GM19239 (cell line): ENCODE measurements at regions not wholly inside any gene's neighbourhood (a gene's known extent, or its start where the extent isn't known, plus 50 kb on each side); places are given as distances from the start of the nearest gene placed in this dataset.
"Not testable (repeated sequence)": the region's sequence is repeated elsewhere in the genome, so short reads cannot be mapped to it uniquely, and the experiment has no call there.

Source experiments
- DNase-seq: peaks from one replicate; pipeline ENCODE4 v3.0.0; 2011; ENCODE audit warnings: low spot score; ENCODE audit not compliant: insufficient read length
- FAIRE-seq: peaks from 2 replicates; lab custom pipeline; 2011; peaks lifted over from hg19 to GRCh38; lab: Jason Lieb, UNC

GRCh38 chr4:84151574-84151973, 347.5 kb downstream of the NKX6-1 start:
- DNase-seq (no peak), FAIRE-seq (no peak)

- FAIRE-seq, result no peak
- DNase-seq, result no peak
These were observed 348.9 kb downstream of the NKX6-1 start for GRCh38 chr4:84150177-84150576.

GRCh38 chr4:84147831-84148230, 351.3 kb downstream of the NKX6-1 start:
- no peak for FAIRE-seq
- DNase-seq, result no peak

- DNase-seq (no peak), FAIRE-seq (peak; percentile 61)
These were observed 352.7 kb downstream of the NKX6-1 start for GRCh38 chr4:84146300-84146959.

GRCh38 chr4:84145176-84145575, 353.9 kb downstream of the NKX6-1 start:
- FAIRE-seq (peak; percentile 42), DNase-seq (no peak)

GRCh38 chr4:84126911-84127310, 372.2 kb downstream of the NKX6-1 start:
- DNase-seq, FAIRE-seq: not testable (repeated sequence)

GRCh38 chr4:84126061-84126787, 372.9 kb downstream of the NKX6-1 start:
- FAIRE-seq (no peak), DNase-seq (no peak)

GRCh38 chr4:84110040-84110439, 389.1 kb downstream of the NKX6-1 start:
- DNase-seq (no peak), FAIRE-seq (no peak)

- not testable (repeated sequence) for DNase-seq, FAIRE-seq
These were observed 397.2 kb downstream of the NKX6-1 start for GRCh38 chr4:84101653-84102625.

- FAIRE-seq (no peak), DNase-seq (no peak)
These were observed 399.0 kb downstream of the NKX6-1 start for GRCh38 chr4:84100071-84100470.

- no peak for FAIRE-seq
- no peak for DNase-seq
These were observed 399.5 kb downstream of the NKX6-1 start for GRCh38 chr4:84099599-84099998.

- no peak for FAIRE-seq
- DNase-seq, result no peak
These were observed 407.8 kb downstream of the NKX6-1 start for GRCh38 chr4:84091266-84091665.

GRCh38 chr4:84089652-84090437, 409.2 kb downstream of the NKX6-1 start:
- FAIRE-seq (no peak), DNase-seq (no peak)

GRCh38 chr4:84085986-84086385, 413.1 kb downstream of the NKX6-1 start:
- FAIRE-seq (no peak), DNase-seq (no peak)

GRCh38 chr4:84070289-84070688, 428.8 kb downstream of the NKX6-1 start:
- FAIRE-seq (no peak), DNase-seq (no peak)

- no peak for FAIRE-seq
- DNase-seq, result no peak
These were observed 435.5 kb downstream of the NKX6-1 start for GRCh38 chr4:84063619-84064018.

GRCh38 chr4:84058201-84058600, 440.9 kb downstream of the NKX6-1 start:
- no peak for DNase-seq
- FAIRE-seq, result no peak

GRCh38 chr4:84051639-84052038, 447.5 kb downstream of the NKX6-1 start:
- no peak for FAIRE-seq
- DNase-seq, result no peak

- FAIRE-seq (no peak), DNase-seq (no peak)
These were observed 448.0 kb downstream of the NKX6-1 start for GRCh38 chr4:84051089-84051488.

GRCh38 chr4:84050015-84050414, 449.1 kb downstream of the NKX6-1 start:
- DNase-seq (no peak), FAIRE-seq (no peak)
